ENCODE measurements at regions not wholly inside any gene's neighbourhood (a gene's known extent, or its start where the extent isn't known, plus 50 kb on each side); places are given as distances from the start of the nearest gene placed in this dataset.

DNA sequence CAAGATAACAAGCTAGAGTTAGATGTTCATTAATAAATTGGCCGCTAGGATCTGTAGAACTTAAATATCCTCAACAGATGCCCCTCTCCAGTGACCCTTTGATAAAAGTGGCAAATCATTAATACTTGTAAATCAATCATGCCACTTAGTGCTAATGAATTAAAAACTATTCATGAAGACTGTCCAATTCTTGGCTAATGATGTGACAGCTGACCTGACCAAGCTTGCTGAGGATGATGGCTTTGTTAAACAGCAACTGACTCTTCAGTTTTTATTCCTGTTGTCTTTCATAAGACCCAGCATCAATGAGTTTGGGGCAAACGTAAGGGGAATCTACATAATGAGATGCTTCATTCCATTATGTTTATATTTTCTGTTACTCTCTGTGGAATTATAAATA is 396.8 kb upstream of the NMUR2 start:
- no peak for ATAC-seq (replicated peaks; ENCODE audit: extremely low read depth, poor library complexity, severe bottlenecking)
- no peak overlapping the region for H3K27ac Mint-ChIP-seq (ENCODE audit: low read depth)
- H3K36me3 Mint-ChIP-seq (ENCODE audit: insufficient read depth): no peaks in the 10 kb centered on the region
- DNase-seq (ENCODE audit: low spot score in 2 of 2): no peak
- peaks cover 9% of the 10 kb centered on the region for H3K9me3 Mint-ChIP-seq
- H3K27me3 Mint-ChIP-seq: no peaks in the 10 kb centered on the region
- no peaks in the 10 kb centered on the region for H3K4me1 Mint-ChIP-seq
- no peak overlapping the region for H3K4me3 Mint-ChIP-seq

DNA sequence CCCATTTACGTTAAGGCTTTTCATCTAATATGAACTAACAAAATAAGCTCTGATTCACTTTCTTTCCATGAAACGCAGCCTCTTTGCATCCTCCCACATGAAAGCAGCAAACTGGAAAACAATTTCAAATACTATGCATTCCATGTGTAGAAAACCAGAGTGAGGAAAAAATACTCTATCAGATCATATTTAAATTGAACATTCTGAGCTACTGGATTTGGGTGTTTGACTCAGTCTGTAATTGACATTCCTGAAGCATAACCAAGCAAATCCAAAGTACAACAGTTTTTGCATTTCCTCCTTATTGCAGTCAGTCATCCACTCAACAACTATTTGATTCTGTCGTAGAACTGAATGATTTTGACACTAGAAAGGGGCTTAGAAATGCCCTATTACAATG is 399.1 kb upstream of the NMUR2 start:
- no peak for ATAC-seq (replicated peaks; ENCODE audit: extremely low read depth, poor library complexity, severe bottlenecking)
- no peak overlapping the region for H3K4me3 Mint-ChIP-seq
- no peak overlapping the region for H3K27ac Mint-ChIP-seq (ENCODE audit: low read depth)
- H3K4me1 Mint-ChIP-seq: no peaks in the 10 kb centered on the region
- no peaks in the 10 kb centered on the region for H3K36me3 Mint-ChIP-seq (ENCODE audit: insufficient read depth)
- H3K27me3 Mint-ChIP-seq: no peaks in the 10 kb centered on the region
- no peaks in the 10 kb centered on the region for H3K9me3 Mint-ChIP-seq
- no peak for DNase-seq (ENCODE audit: low spot score in 2 of 2)

DNA sequence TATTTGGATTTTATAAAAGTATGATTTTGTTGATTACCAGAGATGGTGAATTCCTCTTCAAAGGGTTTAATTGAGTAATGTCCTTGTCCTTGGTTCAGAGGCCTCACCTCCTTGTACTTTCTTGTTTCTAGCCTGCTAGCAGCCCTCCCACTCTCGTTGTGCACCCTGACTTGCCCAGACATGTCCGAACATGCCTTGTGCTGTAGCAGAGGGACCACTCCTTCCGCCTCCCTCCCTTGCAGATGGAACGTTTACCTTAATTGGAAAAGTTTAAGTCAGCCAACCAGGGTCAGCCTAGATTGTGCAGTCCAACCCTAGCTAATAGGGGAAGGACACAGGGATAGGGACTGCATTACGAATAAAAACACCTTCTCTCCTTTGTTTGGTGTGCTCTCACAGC is 406.9 kb upstream of the NMUR2 start:
- DNase-seq (ENCODE audit: low spot score in 2 of 2) (no peak), ATAC-seq (replicated peaks; ENCODE audit: extremely low read depth, poor library complexity, severe bottlenecking) (no peak)
- Mint-ChIP-seq H3K9me3 (no peaks in the 10 kb centered on the region), H3K4me3 (no peak overlapping the region), H3K27me3 (no peaks in the 10 kb centered on the region), H3K4me1 (no peaks in the 10 kb centered on the region), H3K27ac (ENCODE audit: low read depth) (no peak overlapping the region), H3K36me3 (ENCODE audit: insufficient read depth) (no peaks in the 10 kb centered on the region)

DNA sequence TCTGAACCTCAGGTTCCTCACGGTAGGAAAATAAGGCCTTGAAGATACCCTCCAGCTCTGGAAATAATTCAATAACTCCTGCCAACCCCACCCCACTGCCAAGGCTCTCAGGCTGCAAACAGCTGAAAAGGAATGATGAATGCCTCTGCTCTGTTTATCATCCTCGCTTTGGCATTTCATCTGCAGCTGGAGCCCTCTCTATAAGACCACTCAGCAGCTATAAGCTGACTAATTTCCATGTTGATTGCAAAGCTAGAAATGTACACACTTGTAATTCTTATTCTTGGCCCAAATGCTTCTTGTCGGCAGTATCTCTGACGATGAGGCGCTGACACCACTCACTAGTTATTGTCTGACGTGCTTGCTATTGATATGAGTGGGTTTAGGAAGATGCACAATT is 408.4 kb upstream of the NMUR2 start:
- no peak overlapping the region for H3K27ac Mint-ChIP-seq (ENCODE audit: low read depth)
- DNase-seq (ENCODE audit: low spot score in 2 of 2) (no peak), ATAC-seq (replicated peaks; ENCODE audit: extremely low read depth, poor library complexity, severe bottlenecking) (no peak)
- no peaks in the 10 kb centered on the region for H3K4me1 Mint-ChIP-seq
- H3K9me3 Mint-ChIP-seq: no peaks in the 10 kb centered on the region
- H3K36me3 Mint-ChIP-seq (ENCODE audit: insufficient read depth): no peaks in the 10 kb centered on the region
- H3K4me3 Mint-ChIP-seq: no peak overlapping the region
- H3K27me3 Mint-ChIP-seq: no peaks in the 10 kb centered on the region

DNA sequence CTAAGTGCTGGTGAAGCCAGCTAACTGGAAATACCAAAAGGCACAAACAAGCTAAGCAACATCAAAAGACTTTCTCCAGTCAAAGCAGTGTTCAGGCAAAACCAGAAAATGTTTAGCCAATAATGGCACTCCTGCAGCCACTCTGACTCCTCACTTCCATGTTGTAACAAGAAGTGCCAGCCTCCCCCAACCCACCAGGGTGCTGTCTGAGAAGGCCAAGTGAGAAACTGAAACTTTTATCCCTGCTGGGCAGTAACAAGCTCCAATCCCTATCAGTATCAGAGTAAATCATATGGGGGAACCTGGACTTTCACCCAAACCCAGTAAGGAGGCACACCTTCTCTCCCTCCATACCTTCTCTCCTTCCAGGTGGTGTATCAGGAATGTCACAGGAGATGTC is 414.8 kb upstream of the NMUR2 start:
- Mint-ChIP-seq H3K27me3 (no peaks in the 10 kb centered on the region), H3K9me3 (peaks cover 5% of the 10 kb centered on the region), H3K4me1 (no peaks in the 10 kb centered on the region), H3K27ac (ENCODE audit: low read depth) (no peak overlapping the region), H3K36me3 (ENCODE audit: insufficient read depth) (no peaks in the 10 kb centered on the region), H3K4me3 (no peak overlapping the region)
- no peak for ATAC-seq (replicated peaks; ENCODE audit: extremely low read depth, poor library complexity, severe bottlenecking)
- no peak for DNase-seq (ENCODE audit: low spot score in 2 of 2)

DNA sequence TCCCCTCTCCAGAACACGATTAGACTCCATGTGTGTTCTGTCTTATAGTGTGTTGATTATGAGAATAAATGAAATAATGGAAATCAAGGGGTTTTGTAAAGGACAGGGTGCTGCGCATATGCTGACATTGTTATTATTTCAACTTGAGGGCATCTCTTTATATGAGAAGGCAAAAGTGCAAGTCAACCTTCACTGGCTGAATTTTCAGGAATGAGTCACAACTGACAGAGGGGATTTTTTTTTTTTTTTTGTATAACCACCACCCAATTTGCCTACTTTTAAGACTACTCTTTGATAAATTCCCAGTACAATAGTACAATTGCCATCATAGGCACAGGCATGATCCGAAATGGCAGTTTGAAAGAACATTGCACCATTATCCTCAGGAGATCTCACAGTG is 419.2 kb upstream of the NMUR2 start:
- Mint-ChIP-seq H3K27me3 (no peaks in the 10 kb centered on the region), H3K4me3 (no peak overlapping the region), H3K36me3 (ENCODE audit: insufficient read depth) (no peaks in the 10 kb centered on the region), H3K27ac (ENCODE audit: low read depth) (no peak overlapping the region), H3K4me1 (no peaks in the 10 kb centered on the region), H3K9me3 (peaks cover 19% of the 10 kb centered on the region)
- ATAC-seq (replicated peaks; ENCODE audit: extremely low read depth, poor library complexity, severe bottlenecking) (no peak), DNase-seq (ENCODE audit: low spot score in 2 of 2) (no peak)

DNA sequence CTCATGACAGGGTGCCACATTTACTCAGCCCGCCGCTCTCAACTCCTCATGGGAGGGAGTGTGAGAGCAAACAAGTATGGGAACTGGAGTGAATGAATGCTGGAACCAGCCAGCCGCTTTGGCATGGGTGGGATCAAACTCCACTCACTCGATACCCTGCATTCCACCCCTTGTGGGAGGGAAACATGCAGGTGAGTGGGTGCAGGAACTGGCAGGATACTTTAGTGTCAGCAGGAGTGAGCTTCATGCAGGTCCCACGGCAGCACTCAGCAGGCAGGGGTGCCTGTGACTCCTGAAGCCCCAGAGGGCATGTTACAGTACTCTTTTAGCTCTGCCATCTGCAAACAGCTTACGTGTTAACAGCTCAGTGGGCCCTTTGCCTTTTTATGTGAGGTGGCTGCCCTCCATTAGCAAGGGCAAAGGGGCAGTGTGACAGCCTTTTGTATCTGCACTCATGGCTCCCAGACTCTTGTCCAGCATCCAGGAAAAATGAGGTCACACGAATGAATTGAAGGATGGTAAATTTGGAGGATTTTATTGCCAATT is 433.2 kb upstream of the NMUR2 start:
- Mint-ChIP-seq H3K9me3 (peaks cover 11% of the 10 kb centered on the region), H3K4me3 (no peak overlapping the region), H3K27me3 (no peaks in the 10 kb centered on the region), H3K36me3 (ENCODE audit: insufficient read depth) (no peaks in the 10 kb centered on the region), H3K27ac (ENCODE audit: low read depth) (no peak overlapping the region), H3K4me1 (no peaks in the 10 kb centered on the region)
- no peak for DNase-seq (ENCODE audit: low spot score in 2 of 2)
- no peak for ATAC-seq (replicated peaks; ENCODE audit: extremely low read depth, poor library complexity, severe bottlenecking)

DNA sequence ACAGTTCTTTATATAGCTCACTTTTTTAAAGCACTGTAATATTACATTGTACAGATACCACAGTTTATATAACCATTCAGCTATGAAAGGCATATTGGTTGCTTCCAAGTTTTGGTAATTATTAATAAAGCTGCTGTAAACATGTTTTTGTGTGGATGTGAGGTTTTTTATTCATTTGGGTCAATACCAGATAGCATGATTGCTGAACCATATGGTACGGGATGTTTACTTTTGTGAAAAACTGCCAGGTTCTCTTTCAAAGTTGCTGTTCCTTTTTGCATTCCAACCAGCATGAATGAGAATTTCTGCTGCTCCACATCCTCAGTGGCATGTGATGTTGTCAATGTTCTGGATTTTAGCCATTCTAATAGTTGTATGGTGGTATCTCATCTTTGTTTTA is 439.6 kb upstream of the NMUR2 start:
- no peaks in the 10 kb centered on the region for H3K36me3 Mint-ChIP-seq (ENCODE audit: insufficient read depth)
- DNase-seq (ENCODE audit: low spot score in 2 of 2) (no peak), ATAC-seq (replicated peaks; ENCODE audit: extremely low read depth, poor library complexity, severe bottlenecking) (no peak)
- H3K4me1 Mint-ChIP-seq: no peaks in the 10 kb centered on the region
- no peak overlapping the region for H3K4me3 Mint-ChIP-seq
- H3K9me3 Mint-ChIP-seq: peaks cover 1% of the 10 kb centered on the region
- H3K27ac Mint-ChIP-seq (ENCODE audit: low read depth): no peak overlapping the region
- no peaks in the 10 kb centered on the region for H3K27me3 Mint-ChIP-seq

DNA sequence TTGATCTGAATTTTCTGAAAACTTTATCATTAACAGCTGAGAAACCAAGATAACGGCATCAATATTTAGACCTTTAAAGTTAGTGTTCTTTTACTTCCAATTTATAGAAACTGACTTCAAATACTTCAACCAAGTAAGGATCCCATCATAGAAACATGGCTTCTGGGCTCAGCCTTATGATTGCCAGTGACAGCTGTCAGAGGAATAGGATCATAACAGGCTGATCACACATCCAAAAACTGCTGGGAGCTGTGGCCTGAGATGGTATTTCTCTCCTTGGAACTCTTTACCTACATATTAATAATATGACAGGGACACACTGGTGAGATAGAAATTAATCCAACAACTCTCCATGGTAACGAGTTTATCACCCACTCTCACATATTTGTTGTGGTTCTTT is 448.3 kb upstream of the NMUR2 start:
- Mint-ChIP-seq H3K9me3 (peaks cover 16% of the 10 kb centered on the region), H3K27ac (ENCODE audit: low read depth) (no peak overlapping the region), H3K36me3 (ENCODE audit: insufficient read depth) (peaks cover 2% of the 10 kb centered on the region), H3K4me3 (no peak overlapping the region), H3K27me3 (no peaks in the 10 kb centered on the region), H3K4me1 (no peaks in the 10 kb centered on the region)
- DNase-seq (ENCODE audit: low spot score in 2 of 2) (no peak), ATAC-seq (replicated peaks; ENCODE audit: extremely low read depth, poor library complexity, severe bottlenecking) (no peak)

DNA sequence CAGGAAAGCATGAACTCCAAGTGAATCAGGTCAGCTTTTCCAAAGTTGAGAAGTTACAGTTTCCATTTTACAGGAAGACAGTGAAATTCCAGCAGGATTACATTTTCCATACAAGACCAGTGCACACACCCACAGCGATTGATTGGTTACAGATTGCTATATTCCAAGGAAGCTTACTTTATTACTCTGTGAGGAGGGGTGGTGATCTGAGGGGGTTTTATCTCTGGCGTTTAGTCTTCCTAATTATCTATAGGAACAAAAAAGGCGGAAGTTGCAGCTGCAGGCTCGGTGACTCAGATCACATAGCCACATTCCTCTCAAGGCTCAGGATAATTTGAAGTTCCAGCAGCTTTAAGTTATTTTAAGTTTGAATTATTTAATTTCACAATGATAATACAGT is 450.4 kb upstream of the NMUR2 start:
- H3K36me3 Mint-ChIP-seq (ENCODE audit: insufficient read depth): peaks cover 2% of the 10 kb centered on the region
- no peak for ATAC-seq (replicated peaks; ENCODE audit: extremely low read depth, poor library complexity, severe bottlenecking)
- no peaks in the 10 kb centered on the region for H3K4me1 Mint-ChIP-seq
- peaks cover 10% of the 10 kb centered on the region for H3K9me3 Mint-ChIP-seq
- no peak overlapping the region for H3K4me3 Mint-ChIP-seq
- DNase-seq (ENCODE audit: low spot score in 2 of 2): no peak
- no peaks in the 10 kb centered on the region for H3K27me3 Mint-ChIP-seq
- no peak overlapping the region for H3K27ac Mint-ChIP-seq (ENCODE audit: low read depth)

DNA sequence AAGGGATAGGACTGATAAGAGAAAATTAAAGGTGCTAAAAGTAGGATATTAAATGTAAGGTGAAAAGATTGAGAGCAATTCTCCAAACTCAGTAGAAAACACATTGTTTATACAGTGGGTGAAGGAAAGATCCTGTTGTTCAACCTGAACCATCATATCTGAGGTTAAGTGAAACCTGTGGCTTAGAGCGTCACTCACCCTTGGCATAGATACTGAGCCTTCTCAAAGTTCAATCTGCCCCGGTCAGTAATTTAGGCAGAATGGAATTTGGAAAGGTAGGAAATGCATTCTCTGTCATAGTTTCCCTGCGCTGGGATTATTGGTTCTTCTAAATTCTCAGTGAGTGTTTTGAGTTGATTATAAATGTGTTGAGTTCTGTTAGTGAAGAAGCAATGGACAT is 456.2 kb upstream of the NMUR2 start:
- Mint-ChIP-seq H3K27me3 (no peaks in the 10 kb centered on the region), H3K9me3 (peaks cover 13% of the 10 kb centered on the region), H3K36me3 (ENCODE audit: insufficient read depth) (peaks cover 2% of the 10 kb centered on the region), H3K27ac (ENCODE audit: low read depth) (no peak overlapping the region), H3K4me1 (no peaks in the 10 kb centered on the region), H3K4me3 (no peak overlapping the region)
- no peak for ATAC-seq (replicated peaks; ENCODE audit: extremely low read depth, poor library complexity, severe bottlenecking)
- DNase-seq (ENCODE audit: low spot score in 2 of 2): no peak

DNA sequence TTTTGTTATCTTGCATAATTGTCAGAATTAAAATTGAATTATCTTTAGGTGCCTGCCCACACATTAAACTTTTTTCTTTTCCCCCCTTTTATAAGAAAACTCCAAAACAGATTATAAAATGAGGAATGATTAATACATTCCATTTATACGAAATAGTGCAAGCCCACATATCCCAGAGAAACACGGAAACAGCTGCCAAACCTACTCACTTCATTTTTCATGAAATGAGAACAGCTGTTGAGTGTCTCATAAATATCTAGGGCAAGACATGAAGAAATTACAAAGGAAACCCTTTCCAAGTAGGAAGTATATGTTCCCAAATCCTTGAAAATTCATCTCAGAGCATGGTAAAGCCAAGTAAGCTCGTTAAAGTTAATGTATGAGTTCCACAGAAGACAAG is 459.4 kb upstream of the NMUR2 start:
- Mint-ChIP-seq H3K4me1 (no peaks in the 10 kb centered on the region), H3K27me3 (no peaks in the 10 kb centered on the region), H3K27ac (ENCODE audit: low read depth) (no peak overlapping the region), H3K9me3 (peaks cover 13% of the 10 kb centered on the region), H3K36me3 (ENCODE audit: insufficient read depth) (no peaks in the 10 kb centered on the region), H3K4me3 (no peak overlapping the region)
- DNase-seq (ENCODE audit: low spot score in 2 of 2) (no peak), ATAC-seq (replicated peaks; ENCODE audit: extremely low read depth, poor library complexity, severe bottlenecking) (no peak)

DNA sequence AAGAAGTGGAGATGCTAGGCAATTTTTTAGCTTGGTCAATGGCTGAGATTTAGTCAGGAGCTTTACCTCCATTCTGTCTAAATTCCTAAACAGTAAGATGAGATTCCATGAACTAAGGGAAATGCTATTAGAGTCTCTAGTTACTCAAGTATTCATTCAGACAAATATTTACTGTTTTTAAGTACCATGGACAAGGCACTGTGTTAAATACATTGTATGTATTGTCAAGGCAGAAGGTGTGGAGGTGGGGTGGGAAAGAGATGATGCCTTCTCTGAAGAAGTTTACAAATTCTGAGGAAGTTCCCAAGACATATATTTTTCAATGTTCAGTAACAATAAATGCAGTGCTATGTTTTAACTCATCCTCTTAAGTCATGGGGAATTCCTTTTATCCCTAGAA is 459.9 kb upstream of the NMUR2 start:
- Mint-ChIP-seq H3K4me3 (no peak overlapping the region), H3K4me1 (no peaks in the 10 kb centered on the region), H3K36me3 (ENCODE audit: insufficient read depth) (no peaks in the 10 kb centered on the region), H3K27me3 (no peaks in the 10 kb centered on the region), H3K27ac (ENCODE audit: low read depth) (no peak overlapping the region), H3K9me3 (peaks cover 13% of the 10 kb centered on the region)
- DNase-seq (ENCODE audit: low spot score in 2 of 2): no peak
- no peak for ATAC-seq (replicated peaks; ENCODE audit: extremely low read depth, poor library complexity, severe bottlenecking)

DNA sequence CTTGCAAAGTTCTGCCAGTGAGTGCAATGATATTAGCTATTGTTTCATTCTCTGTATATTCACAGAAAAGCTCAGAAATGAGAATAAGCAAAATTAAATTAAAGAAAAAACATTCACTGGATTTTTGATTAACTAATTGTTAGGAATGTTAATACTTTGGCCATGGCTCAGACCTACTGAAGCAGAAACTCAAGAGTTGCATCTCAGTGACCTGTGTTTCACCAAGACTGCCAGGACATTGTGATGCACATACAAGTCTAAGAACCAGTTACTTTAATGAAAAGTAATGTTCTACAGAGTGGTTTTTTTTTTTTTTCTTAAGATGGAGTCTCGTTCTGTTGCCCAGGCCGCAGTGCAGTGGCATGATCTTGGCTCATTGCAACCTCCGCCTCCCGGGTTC is 464.9 kb upstream of the NMUR2 start:
- no peak for ATAC-seq (replicated peaks; ENCODE audit: extremely low read depth, poor library complexity, severe bottlenecking)
- Mint-ChIP-seq H3K9me3 (peaks cover 8% of the 10 kb centered on the region), H3K36me3 (ENCODE audit: insufficient read depth) (no peaks in the 10 kb centered on the region), H3K27me3 (no peaks in the 10 kb centered on the region), H3K4me1 (no peaks in the 10 kb centered on the region), H3K4me3 (no peak overlapping the region), H3K27ac (ENCODE audit: low read depth) (no peak overlapping the region)
- no peak for DNase-seq (ENCODE audit: low spot score in 2 of 2)
